ENCODE measurements at regions not wholly inside any gene's neighbourhood (a gene's known extent, or its start where the extent isn't known, plus 50 kb on each side); places are given as distances from the start of the nearest gene placed in this dataset.

DNA sequence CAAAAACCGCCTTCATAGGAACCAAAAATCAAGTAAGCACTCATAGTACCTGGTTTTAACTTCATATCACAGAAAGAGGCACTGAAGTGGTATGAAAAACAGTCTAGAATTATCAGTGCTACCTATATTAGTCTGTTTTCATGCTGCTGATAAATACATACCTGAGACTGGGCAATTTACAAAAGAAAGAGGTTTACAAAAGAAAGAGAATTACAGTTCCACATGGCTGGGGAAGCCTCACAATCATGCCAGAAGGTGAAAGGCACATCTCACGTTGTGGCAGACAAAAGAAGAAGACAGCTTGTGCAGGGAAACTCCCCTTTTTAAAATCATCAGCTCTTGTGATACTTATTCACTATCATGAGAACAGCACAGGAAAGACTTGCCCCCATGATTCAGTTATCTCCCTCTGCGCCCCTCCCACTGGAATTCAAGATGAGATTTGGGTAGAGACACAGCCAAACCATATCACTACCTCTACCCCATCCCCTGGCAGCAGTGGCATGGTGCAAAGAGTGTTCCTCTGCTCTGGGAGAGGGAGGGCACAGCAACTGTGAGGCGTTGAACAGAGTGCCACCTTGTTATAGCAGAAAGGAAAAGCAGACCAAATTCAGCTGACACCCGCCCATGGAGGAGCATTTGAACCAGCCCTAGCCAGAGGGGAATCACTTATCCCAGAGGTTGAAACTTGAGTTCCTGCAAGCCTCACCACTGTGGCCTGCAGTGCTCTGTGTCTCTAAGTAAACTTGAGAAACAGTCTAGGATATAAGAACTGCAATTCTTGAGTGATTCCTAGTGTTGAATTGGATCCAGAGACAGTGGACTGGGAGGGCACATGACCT is 61.9 kb upstream of the PTPRZ1 start:
- Histone ChIP-seq H3K27ac (ENCODE audit: insufficient read depth in 1 of 2, low read depth in 1 of 2, low read length in 2 of 2, poor library complexity in 1 of 2, severe bottlenecking in 2 of 2) (no peak overlapping the region), H3K4me1 (ENCODE audit: control extremely low read depth in 1 of 4, control insufficient read depth in 4 of 4, insufficient read depth in 4 of 4, low read length in 3 of 4) (no peaks in the 10 kb centered on the region), H3K9me3 (ENCODE audit: control extremely low read depth in 1 of 5, control insufficient read depth in 4 of 5, insufficient read depth in 2 of 5, low read depth in 1 of 5, low read length in 4 of 5) (peaks cover 0 to 8% (median 3%) of the 10 kb centered on the region in 5 experiments), H3K4me3 (ENCODE audit: control insufficient read depth in 1 of 7, extremely low read depth in 1 of 7, insufficient read depth in 4 of 7, low read depth in 2 of 7, low read length in 6 of 7) (no peak overlapping the region), H3K36me3 (ENCODE audit: control insufficient read depth in 4 of 4, insufficient read depth in 4 of 4, low read length in 3 of 4) (no peaks in the 10 kb centered on the region), H3K27me3 (replicated peaks in 2 of 5; ENCODE audit: control insufficient read depth in 4 of 5, insufficient read depth in 5 of 5, low read length in 4 of 5) (no peaks in the 10 kb centered on the region)
- no peak for DNase-seq
- POLR2A ChIA-PET = no interaction called here
- WGBS (ENCODE audit: insufficient coverage) = 73% methylated on average over 2 of the region's 5 CpGs
- CTCF ChIA-PET = no interaction called here

- no peak for DNase-seq
- WGBS (ENCODE audit: insufficient coverage) = 100% methylated on average over 1 of the region's 1 CpG
- ChIA-PET POLR2A (no interaction called here), CTCF (interaction anchor here (0.8 to 1.0 kb wide), 2 partner anchors 20 to 27 kb away, joined by 3 read pairs; no protein-coding TSS in a partner anchor)
- H3K27me3 ChIP-seq (replicated peaks in 2 of 5; ENCODE audit: control insufficient read depth in 4 of 5, insufficient read depth in 5 of 5, low read length in 4 of 5) = no peaks in the 10 kb centered on the region
- H3K9me3 ChIP-seq (ENCODE audit: control extremely low read depth in 1 of 5, control insufficient read depth in 4 of 5, insufficient read depth in 2 of 5, low read depth in 1 of 5, low read length in 4 of 5) = peaks cover 0 to 8% (median 3%) of the 10 kb centered on the region in 5 experiments
- no peak overlapping the region for H3K27ac ChIP-seq (ENCODE audit: insufficient read depth in 1 of 2, low read depth in 1 of 2, low read length in 2 of 2, poor library complexity in 1 of 2, severe bottlenecking in 2 of 2)
- H3K4me3 ChIP-seq (ENCODE audit: control insufficient read depth in 1 of 7, extremely low read depth in 1 of 7, insufficient read depth in 4 of 7, low read depth in 2 of 7, low read length in 6 of 7) = no peak overlapping the region
- H3K36me3 ChIP-seq (ENCODE audit: control insufficient read depth in 4 of 4, insufficient read depth in 4 of 4, low read length in 3 of 4) = no peaks in the 10 kb centered on the region
- H3K4me1 ChIP-seq (ENCODE audit: control extremely low read depth in 1 of 4, control insufficient read depth in 4 of 4, insufficient read depth in 4 of 4, low read length in 3 of 4) = no peaks in the 10 kb centered on the region
Observed at GRCh38 chr7:121807078-121807477, 65.9 kb upstream of the PTPRZ1 start.

- ChIA-PET CTCF (no interaction called here), POLR2A (no interaction called here)
- Histone ChIP-seq H3K4me3 (ENCODE audit: control insufficient read depth in 1 of 7, extremely low read depth in 1 of 7, insufficient read depth in 4 of 7, low read depth in 2 of 7, low read length in 6 of 7) (no peak overlapping the region), H3K27ac (ENCODE audit: insufficient read depth in 1 of 2, low read depth in 1 of 2, low read length in 2 of 2, poor library complexity in 1 of 2, severe bottlenecking in 2 of 2) (no peak overlapping the region), H3K9me3 (ENCODE audit: control extremely low read depth in 1 of 5, control insufficient read depth in 4 of 5, insufficient read depth in 2 of 5, low read depth in 1 of 5, low read length in 4 of 5) (peaks cover 0 to 6% (median 3%) of the 10 kb centered on the region in 5 experiments), H3K4me1 (ENCODE audit: control extremely low read depth in 1 of 4, control insufficient read depth in 4 of 4, insufficient read depth in 4 of 4, low read length in 3 of 4) (no peaks in the 10 kb centered on the region), H3K27me3 (replicated peaks in 2 of 5; ENCODE audit: control insufficient read depth in 4 of 5, insufficient read depth in 5 of 5, low read length in 4 of 5) (no peaks in the 10 kb centered on the region), H3K36me3 (ENCODE audit: control insufficient read depth in 4 of 4, insufficient read depth in 4 of 4, low read length in 3 of 4) (no peaks in the 10 kb centered on the region)
- WGBS (ENCODE audit: insufficient coverage) = no CpG with 5 or more reads among the region's 1 CpG
- DNase-seq = no peak
Observed at GRCh38 chr7:121803039-121803438, 69.9 kb upstream of the PTPRZ1 start.

DNA sequence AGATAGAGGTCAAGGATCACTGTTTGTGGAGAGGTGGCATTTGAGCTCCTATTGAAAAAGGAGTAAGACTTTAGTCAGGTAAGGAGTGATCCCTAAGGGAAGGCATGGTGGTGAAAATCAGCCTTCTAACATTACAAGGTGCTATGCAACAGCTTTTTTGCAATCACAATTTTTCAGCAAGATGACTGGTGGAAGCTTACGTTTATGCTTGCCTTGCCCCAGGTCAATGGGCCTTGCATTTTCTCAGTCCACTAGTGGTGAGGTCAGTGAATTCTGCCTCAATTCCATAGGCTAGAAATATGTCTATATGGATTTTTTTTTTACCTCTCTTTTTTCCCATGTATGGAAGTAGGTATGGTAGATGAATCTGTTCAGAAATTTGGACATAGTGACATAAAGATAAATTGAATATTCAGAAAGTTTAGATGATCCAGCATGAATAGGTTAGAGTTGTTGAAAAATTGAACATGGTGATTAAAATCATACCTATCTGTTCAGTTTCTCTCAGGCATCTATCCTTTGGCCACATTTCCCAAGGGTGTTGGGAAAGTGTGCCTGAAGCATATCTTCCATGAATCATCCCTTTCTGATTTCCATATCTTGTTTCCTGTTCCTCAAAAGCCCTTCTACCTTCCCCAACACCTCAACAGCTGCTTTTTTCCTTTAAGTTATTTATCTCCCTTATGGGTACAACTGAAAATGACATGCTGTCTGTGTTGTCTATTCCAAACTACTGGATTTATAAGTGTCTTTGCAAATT is 71.9 kb upstream of the PTPRZ1 start:
- no peaks in the 10 kb centered on the region for H3K27me3 ChIP-seq (replicated peaks in 2 of 5; ENCODE audit: control insufficient read depth in 4 of 5, insufficient read depth in 5 of 5, low read length in 4 of 5)
- H3K9me3 ChIP-seq (ENCODE audit: control extremely low read depth in 1 of 5, control insufficient read depth in 4 of 5, insufficient read depth in 2 of 5, low read depth in 1 of 5, low read length in 4 of 5) = no peaks in the 10 kb centered on the region
- CTCF ChIA-PET = no interaction called here
- no peak overlapping the region for H3K27ac ChIP-seq (ENCODE audit: insufficient read depth in 1 of 2, low read depth in 1 of 2, low read length in 2 of 2, poor library complexity in 1 of 2, severe bottlenecking in 2 of 2)
- 100% methylated on average over 1 of the region's 1 CpG for WGBS (ENCODE audit: insufficient coverage)
- H3K36me3 ChIP-seq (ENCODE audit: control insufficient read depth in 4 of 4, insufficient read depth in 4 of 4, low read length in 3 of 4) = no peaks in the 10 kb centered on the region
- POLR2A ChIA-PET = no interaction called here
- no peak for DNase-seq
- H3K4me1 ChIP-seq (ENCODE audit: control extremely low read depth in 1 of 4, control insufficient read depth in 4 of 4, insufficient read depth in 4 of 4, low read length in 3 of 4) = no peaks in the 10 kb centered on the region
- no peak overlapping the region for H3K4me3 ChIP-seq (ENCODE audit: control insufficient read depth in 1 of 7, extremely low read depth in 1 of 7, insufficient read depth in 4 of 7, low read depth in 2 of 7, low read length in 6 of 7)

DNA sequence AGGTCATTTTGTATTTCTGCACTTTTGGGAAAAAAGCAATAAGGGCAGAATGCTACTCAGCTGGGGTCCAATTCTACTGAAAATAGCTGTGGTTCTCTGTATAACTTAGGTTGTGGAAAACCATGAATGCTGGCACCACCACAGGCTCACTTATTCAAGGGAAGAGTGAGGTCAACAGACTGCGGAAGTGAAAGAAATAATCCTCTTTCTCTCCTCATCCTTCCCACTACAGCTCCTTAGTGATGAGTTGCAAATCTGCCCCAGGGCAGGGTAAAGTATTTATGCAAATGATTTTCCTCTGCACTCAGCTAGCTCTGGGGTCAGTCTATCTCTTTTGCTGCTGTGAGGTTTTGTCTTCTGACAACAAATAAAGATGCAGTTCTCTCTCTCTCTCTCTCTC is 74.1 kb upstream of the PTPRZ1 start:
- ChIA-PET CTCF (no interaction called here), POLR2A (no interaction called here)
- no peaks in the 10 kb centered on the region for H3K4me1 ChIP-seq (ENCODE audit: control extremely low read depth in 1 of 4, control insufficient read depth in 4 of 4, insufficient read depth in 4 of 4, low read length in 3 of 4)
- no peak for DNase-seq
- H3K27ac ChIP-seq (ENCODE audit: insufficient read depth in 1 of 2, low read depth in 1 of 2, low read length in 2 of 2, poor library complexity in 1 of 2, severe bottlenecking in 2 of 2) = no peak overlapping the region
- no peaks in the 10 kb centered on the region for H3K36me3 ChIP-seq (ENCODE audit: control insufficient read depth in 4 of 4, insufficient read depth in 4 of 4, low read length in 3 of 4)
- no CpG with 5 or more reads among the region's 1 CpG for WGBS (ENCODE audit: insufficient coverage)
- H3K9me3 ChIP-seq (ENCODE audit: control extremely low read depth in 1 of 5, control insufficient read depth in 4 of 5, insufficient read depth in 2 of 5, low read depth in 1 of 5, low read length in 4 of 5) = no peaks in the 10 kb centered on the region
- H3K4me3 ChIP-seq (ENCODE audit: control insufficient read depth in 1 of 7, extremely low read depth in 1 of 7, insufficient read depth in 4 of 7, low read depth in 2 of 7, low read length in 6 of 7) = no peak overlapping the region
- H3K27me3 ChIP-seq (replicated peaks in 2 of 5; ENCODE audit: control insufficient read depth in 4 of 5, insufficient read depth in 5 of 5, low read length in 4 of 5) = no peaks in the 10 kb centered on the region

- Histone ChIP-seq H3K9me3 (ENCODE audit: control extremely low read depth in 1 of 5, control insufficient read depth in 4 of 5, insufficient read depth in 2 of 5, low read depth in 1 of 5, low read length in 4 of 5) (no peaks in the 10 kb centered on the region), H3K27me3 (replicated peaks in 2 of 5; ENCODE audit: control insufficient read depth in 4 of 5, insufficient read depth in 5 of 5, low read length in 4 of 5) (no peaks in the 10 kb centered on the region), H3K27ac (ENCODE audit: insufficient read depth in 1 of 2, low read depth in 1 of 2, low read length in 2 of 2, poor library complexity in 1 of 2, severe bottlenecking in 2 of 2) (no peak overlapping the region), H3K4me3 (ENCODE audit: control insufficient read depth in 1 of 7, extremely low read depth in 1 of 7, insufficient read depth in 4 of 7, low read depth in 2 of 7, low read length in 6 of 7) (no peak overlapping the region), H3K4me1 (ENCODE audit: control extremely low read depth in 1 of 4, control insufficient read depth in 4 of 4, insufficient read depth in 4 of 4, low read length in 3 of 4) (no peaks in the 10 kb centered on the region), H3K36me3 (ENCODE audit: control insufficient read depth in 4 of 4, insufficient read depth in 4 of 4, low read length in 3 of 4) (no peaks in the 10 kb centered on the region)
- no peak for DNase-seq
- ChIA-PET POLR2A (no interaction called here), CTCF (no interaction called here)
- WGBS (ENCODE audit: insufficient coverage) = no CpG with 5 or more reads among the region's 2 CpGs
Observed at GRCh38 chr7:121798453-121798840, 74.5 kb upstream of the PTPRZ1 start.

DNA sequence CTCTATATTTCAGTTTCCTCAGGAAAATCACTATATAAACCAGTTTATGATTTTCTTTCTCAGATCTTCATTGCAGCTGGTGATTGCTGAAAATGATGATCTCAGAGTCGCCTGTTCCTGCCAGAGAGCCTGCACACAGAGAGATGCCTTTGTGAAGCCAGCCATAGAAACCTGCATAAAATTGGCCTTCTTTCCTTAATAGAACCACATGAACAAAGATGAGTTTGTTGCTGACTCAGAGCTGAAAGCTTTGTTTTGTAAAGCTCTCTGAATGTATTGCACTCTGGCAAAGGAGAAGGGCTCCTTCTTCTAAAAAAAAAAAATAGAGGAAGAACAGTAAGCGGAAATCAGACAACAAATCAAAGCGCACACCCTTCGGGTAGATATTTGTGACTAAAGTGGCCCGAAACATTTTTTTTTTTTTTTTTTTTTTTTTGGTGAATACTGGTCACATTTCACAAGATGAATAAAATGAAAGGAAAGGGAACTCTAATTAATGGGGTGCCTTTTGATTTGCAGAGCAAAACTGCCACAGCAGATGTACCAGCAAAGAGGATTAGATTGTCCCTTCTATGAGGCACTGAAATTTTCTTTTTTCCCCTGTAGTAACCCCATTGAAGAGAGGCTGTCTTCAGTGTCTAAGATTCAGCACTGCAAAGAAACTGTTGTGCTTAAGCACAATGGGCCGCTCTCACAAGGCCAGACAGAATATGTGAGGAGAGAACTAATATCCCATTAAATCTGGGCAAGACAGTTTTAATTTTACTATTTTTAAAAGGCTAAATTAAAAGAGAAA is 75.1 kb upstream of the PTPRZ1 start:
- H3K9me3 ChIP-seq (ENCODE audit: control extremely low read depth in 1 of 5, control insufficient read depth in 4 of 5, insufficient read depth in 2 of 5, low read depth in 1 of 5, low read length in 4 of 5) = no peaks in the 10 kb centered on the region
- no peak for DNase-seq
- WGBS (ENCODE audit: insufficient coverage) = 55% methylated on average over 4 of the region's 6 CpGs
- H3K27me3 ChIP-seq (replicated peaks in 2 of 5; ENCODE audit: control insufficient read depth in 4 of 5, insufficient read depth in 5 of 5, low read length in 4 of 5) = no peaks in the 10 kb centered on the region
- no peaks in the 10 kb centered on the region for H3K36me3 ChIP-seq (ENCODE audit: control insufficient read depth in 4 of 4, insufficient read depth in 4 of 4, low read length in 3 of 4)
- no peak overlapping the region for H3K27ac ChIP-seq (ENCODE audit: insufficient read depth in 1 of 2, low read depth in 1 of 2, low read length in 2 of 2, poor library complexity in 1 of 2, severe bottlenecking in 2 of 2)
- H3K4me3 ChIP-seq (ENCODE audit: control insufficient read depth in 1 of 7, extremely low read depth in 1 of 7, insufficient read depth in 4 of 7, low read depth in 2 of 7, low read length in 6 of 7) = no peak overlapping the region
- CTCF ChIA-PET = no interaction called here
- POLR2A ChIA-PET = no interaction called here
- no peaks in the 10 kb centered on the region for H3K4me1 ChIP-seq (ENCODE audit: control extremely low read depth in 1 of 4, control insufficient read depth in 4 of 4, insufficient read depth in 4 of 4, low read length in 3 of 4)

Data from common myeloid progenitor, CD34-positive (primary cell).